ENCODE measurements at regions not wholly inside any gene's neighbourhood (a gene's known extent, or its start where the extent isn't known, plus 50 kb on each side); places are given as distances from the start of the nearest gene placed in this dataset.

DNA sequence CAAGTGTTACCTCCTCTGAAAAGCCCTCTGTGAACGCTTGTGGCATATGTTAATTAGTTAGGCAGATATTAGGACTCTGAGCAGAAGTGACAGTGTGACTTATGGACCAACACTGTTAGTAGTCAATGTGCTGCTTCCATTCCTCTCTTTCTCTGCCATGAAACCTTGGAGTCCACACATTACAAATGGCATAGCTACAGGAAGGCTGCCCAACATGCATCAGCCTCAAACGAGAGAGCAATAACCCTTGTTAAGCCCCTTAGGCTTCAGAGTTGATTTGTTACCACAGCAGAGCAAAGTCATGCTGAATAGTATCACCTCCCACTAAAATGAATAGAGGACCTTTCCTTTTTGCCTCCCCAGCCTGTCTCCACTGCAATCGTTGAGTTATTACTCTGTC, 397.7 kb upstream of the SMARCA2 start:
- no peak overlapping the region for H2AFZ ChIP-seq (ENCODE audit: low read length)

GRCh38 chr9:1619915-1620710, 395.0 kb upstream of the SMARCA2 start:
- POLR2A ChIA-PET: no interaction called here
- H3K9me2 ChIP-seq (ENCODE audit: insufficient read depth, low read length): no peaks in the 10 kb centered on the region

More for the DNA sequence above, 397.7 kb upstream of the SMARCA2 start:
- DNase-seq (ENCODE audit: low spot score): no peak
- Histone ChIP-seq H3K9me3 (ENCODE audit: low read length) (no peaks in the 10 kb centered on the region), H3K79me2 (ENCODE audit: insufficient read depth, low read depth, low read length) (no peaks in the 10 kb centered on the region), H3K4me3 (ENCODE audit: low read depth, low read length, poor library complexity, severe bottlenecking) (no peak overlapping the region), H3K4me2 (ENCODE audit: low read length) (no peak overlapping the region), H3K9me2 (ENCODE audit: insufficient read depth, low read length) (no peaks in the 10 kb centered on the region), H3K4me1 (ENCODE audit: insufficient read depth, low read length, poor library complexity, severe bottlenecking) (no peaks in the 10 kb centered on the region), H3K27ac (ENCODE audit: low read depth, low read length, poor library complexity, severe bottlenecking) (no peak overlapping the region), H4K20me1 (ENCODE audit: insufficient read depth, low read length) (no peaks in the 10 kb centered on the region), H3K36me3 (ENCODE audit: insufficient read depth, low read length) (no peaks in the 10 kb centered on the region)
- intact Hi-C loops (cut with micrococcal nuclease; ENCODE audit: unreplicated experiment): no loop called here
- no TSS peak for BruUV-seq (replicated peaks)
- TF ChIP-seq, protein P1, sequence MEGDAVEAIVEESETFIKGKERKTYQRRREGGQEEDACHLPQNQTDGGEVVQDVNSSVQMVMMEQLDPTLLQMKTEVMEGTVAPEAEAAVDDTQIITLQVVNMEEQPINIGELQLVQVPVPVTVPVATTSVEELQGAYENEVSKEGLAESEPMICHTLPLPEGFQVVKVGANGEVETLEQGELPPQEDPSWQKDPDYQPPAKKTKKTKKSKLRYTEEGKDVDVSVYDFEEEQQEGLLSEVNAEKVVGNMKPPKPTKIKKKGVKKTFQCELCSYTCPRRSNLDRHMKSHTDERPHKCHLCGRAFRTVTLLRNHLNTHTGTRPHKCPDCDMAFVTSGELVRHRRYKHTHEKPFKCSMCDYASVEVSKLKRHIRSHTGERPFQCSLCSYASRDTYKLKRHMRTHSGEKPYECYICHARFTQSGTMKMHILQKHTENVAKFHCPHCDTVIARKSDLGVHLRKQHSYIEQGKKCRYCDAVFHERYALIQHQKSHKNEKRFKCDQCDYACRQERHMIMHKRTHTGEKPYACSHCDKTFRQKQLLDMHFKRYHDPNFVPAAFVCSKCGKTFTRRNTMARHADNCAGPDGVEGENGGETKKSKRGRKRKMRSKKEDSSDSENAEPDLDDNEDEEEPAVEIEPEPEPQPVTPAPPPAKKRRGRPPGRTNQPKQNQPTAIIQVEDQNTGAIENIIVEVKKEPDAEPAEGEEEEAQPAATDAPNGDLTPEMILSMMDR (conservative IDR thresholded peaks at IDR 0.05; ENCODE audit: low read length): no peak
- no peak for TF ChIP-seq EZH2phosphoT487 (IDR thresholded peaks at IDR 0.05; ENCODE audit: borderline replicate concordance, low read depth, low read length)
- ChIA-PET CTCF (ENCODE audit: unreplicated experiment) (no interaction called here), POLR2A (no interaction called here)

DNA sequence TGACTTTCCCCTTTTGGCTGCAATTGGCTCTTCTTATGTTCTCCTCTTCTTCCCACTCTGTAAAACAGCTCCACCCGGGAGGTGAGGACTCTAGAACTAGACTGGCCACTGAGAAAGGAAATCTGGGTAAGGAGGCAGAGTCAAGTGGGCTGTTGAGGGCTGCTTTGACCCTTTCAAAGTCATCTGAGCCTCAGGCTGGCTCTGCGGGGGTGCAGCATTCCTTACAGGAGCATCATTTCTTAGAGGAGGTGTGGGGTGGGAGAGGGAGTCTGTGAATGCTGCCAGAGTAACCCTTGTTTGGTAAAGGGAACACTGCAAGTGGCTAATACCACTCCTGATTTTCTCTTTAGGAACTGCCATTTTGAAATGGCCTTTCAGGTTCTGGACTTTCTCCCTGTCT, 377.7 kb upstream of the SMARCA2 start:
- Histone ChIP-seq H4K20me1 (ENCODE audit: insufficient read depth, low read length) (no peaks in the 10 kb centered on the region), H3K79me2 (ENCODE audit: insufficient read depth, low read depth, low read length) (no peaks in the 10 kb centered on the region), H3K4me2 (ENCODE audit: low read length) (no peak overlapping the region), H3K9me3 (ENCODE audit: low read length) (no peaks in the 10 kb centered on the region), H3K27ac (ENCODE audit: low read depth, low read length, poor library complexity, severe bottlenecking) (no peak overlapping the region), H3K4me1 (ENCODE audit: insufficient read depth, low read length, poor library complexity, severe bottlenecking) (no peaks in the 10 kb centered on the region), H3K4me3 (ENCODE audit: low read depth, low read length, poor library complexity, severe bottlenecking) (no peak overlapping the region), H2AFZ (ENCODE audit: low read length) (no peak overlapping the region), H3K36me3 (ENCODE audit: insufficient read depth, low read length) (no peaks in the 10 kb centered on the region), H3K9me2 (ENCODE audit: insufficient read depth, low read length) (no peaks in the 10 kb centered on the region)
- no peak for TF ChIP-seq EZH2phosphoT487 (IDR thresholded peaks at IDR 0.05; ENCODE audit: borderline replicate concordance, low read depth, low read length)
- TF ChIP-seq, protein P1 (conservative IDR thresholded peaks at IDR 0.05; ENCODE audit: low read length): no peak
- CTCF ChIA-PET (ENCODE audit: unreplicated experiment): no interaction called here
- intact Hi-C loops (cut with micrococcal nuclease; ENCODE audit: unreplicated experiment): no loop called here
- POLR2A ChIA-PET: no interaction called here
- no peak for DNase-seq (ENCODE audit: low spot score)
- no TSS peak for BruUV-seq (replicated peaks)

More at GRCh38 chr9:1619915-1620710, 395.0 kb upstream of the SMARCA2 start:
- H2AFZ ChIP-seq (ENCODE audit: low read length): no peak overlapping the region
- intact Hi-C loops (cut with micrococcal nuclease; ENCODE audit: unreplicated experiment): no loop called here
- no TSS peak for BruUV-seq (replicated peaks)
- no peak overlapping the region for H3K4me2 ChIP-seq (ENCODE audit: low read length)
- no peak for DNase-seq (ENCODE audit: low spot score)
- H3K9me3 ChIP-seq (ENCODE audit: low read length): no peaks in the 10 kb centered on the region
- CTCF ChIA-PET (ENCODE audit: unreplicated experiment): no interaction called here
- H3K4me1 ChIP-seq (ENCODE audit: insufficient read depth, low read length, poor library complexity, severe bottlenecking): no peaks in the 10 kb centered on the region
- H4K20me1 ChIP-seq (ENCODE audit: insufficient read depth, low read length): no peaks in the 10 kb centered on the region
- no peaks in the 10 kb centered on the region for H3K79me2 ChIP-seq (ENCODE audit: insufficient read depth, low read depth, low read length)
- no peak overlapping the region for H3K4me3 ChIP-seq (ENCODE audit: low read depth, low read length, poor library complexity, severe bottlenecking)
- TF ChIP-seq EZH2phosphoT487 (IDR thresholded peaks at IDR 0.05; ENCODE audit: borderline replicate concordance, low read depth, low read length): no peak
- TF ChIP-seq, protein P1 (conservative IDR thresholded peaks at IDR 0.05; ENCODE audit: low read length): peak; percentile 42
- H3K27ac ChIP-seq (ENCODE audit: low read depth, low read length, poor library complexity, severe bottlenecking): no peak overlapping the region
- no peaks in the 10 kb centered on the region for H3K36me3 ChIP-seq (ENCODE audit: insufficient read depth, low read length)

Measured in OCI-LY7 (cell line).